ENCODE measurements at regions not wholly inside any gene's neighbourhood (a gene's known extent, or its start where the extent isn't known, plus 50 kb on each side); places are given as distances from the start of the nearest gene placed in this dataset.

DNA sequence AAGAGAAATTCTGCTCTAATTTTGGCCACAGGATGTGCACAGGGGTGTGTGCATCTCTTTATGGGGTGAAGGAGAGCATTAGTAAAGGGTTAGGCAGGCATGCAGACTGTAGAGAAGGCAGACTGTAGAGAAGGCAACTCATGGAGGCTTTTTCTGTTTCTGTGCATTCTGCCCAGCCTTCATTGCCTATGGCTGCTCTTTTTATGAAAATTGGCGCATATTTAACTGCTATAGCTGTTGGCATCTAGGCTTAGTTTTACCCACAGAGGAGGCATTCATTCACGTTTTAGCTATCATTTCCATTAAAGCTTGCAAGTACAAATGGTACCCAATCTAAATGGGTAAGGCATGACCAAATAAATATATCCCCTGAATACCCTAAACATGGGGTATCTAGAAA lies 286.8 kb upstream of the ID4 start:
- no peak for TF ChIP-seq EZH2 (IDR thresholded peaks at IDR 0.05)
- no peak for TF ChIP-seq TCF7L2 (IDR thresholded peaks at IDR 0.05; ENCODE audit: borderline replicate concordance, extremely low read depth, insufficient read depth, insufficient read length)
- Histone ChIP-seq H3K9ac (ENCODE audit: low read length) (no peak overlapping the region), H4K20me1 (ENCODE audit: insufficient read depth) (no peaks in the 10 kb centered on the region), H3K79me2 (ENCODE audit: insufficient read depth, low read length) (no peaks in the 10 kb centered on the region), H3K9me3 (ENCODE audit: control insufficient read depth in 1 of 2, insufficient read depth in 1 of 2, low read depth in 1 of 2, low read length in 2 of 2) (no peaks in the 10 kb centered on the region), H3K36me3 (ENCODE audit: control insufficient read depth in 1 of 2, insufficient read depth in 2 of 2, low read length in 2 of 2) (no peaks in the 10 kb centered on the region), H3K4me2 (ENCODE audit: low read length) (no peak overlapping the region), H3K27ac (ENCODE audit: low read depth, low read length) (no peak overlapping the region), H2AFZ (ENCODE audit: low read depth, low read length, poor library complexity, severe bottlenecking) (no peak overlapping the region), H3K27me3 (ENCODE audit: insufficient read depth, low read length) (no peaks in the 10 kb centered on the region), H3K4me1 (ENCODE audit: control insufficient read depth in 1 of 2, insufficient read depth in 2 of 2, low read length in 2 of 2) (no peaks in the 10 kb centered on the region), H3K9me2 (ENCODE audit: insufficient read depth) (no peaks in the 10 kb centered on the region), H3K4me3 (replicated peaks in 1 of 2; ENCODE audit: low read depth in 1 of 2, low read length in 2 of 2) (no peak overlapping the region)
- RAD21 ChIA-PET (ENCODE audit: low non-redundant PET in 1 of 2, low total read pairs in 2 of 2, uncharacterized antibody in 2 of 2, unreplicated experiment in 2 of 2), result no interaction called here
- ATAC-seq (no peak), DNase-seq (ENCODE audit: low read depth, low spot score) (no peak)
- CTCF ChIA-PET, result no interaction called here
- BruUV-seq (replicated peaks), result no TSS peak
- intact Hi-C loops (cut with micrococcal nuclease), result no loop called here
- POLR2A ChIA-PET, result no interaction called here

DNA sequence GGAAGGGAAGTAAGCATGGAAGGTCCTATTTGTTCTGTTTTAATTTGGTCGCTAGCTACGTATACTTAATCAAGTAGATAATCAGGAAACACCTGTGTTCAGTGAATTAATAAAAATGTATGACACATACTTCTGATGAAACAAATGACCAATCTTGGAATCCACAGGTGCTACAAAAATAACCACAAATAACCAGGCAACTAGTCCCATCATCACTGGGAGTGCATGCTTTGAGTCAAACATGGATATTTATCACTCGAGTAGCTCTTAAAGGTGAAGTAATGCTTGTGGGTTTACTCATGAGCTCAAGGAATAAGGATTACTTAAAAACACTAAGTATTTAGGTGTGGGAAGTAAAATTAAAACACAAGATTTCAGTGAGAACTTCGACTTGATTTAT lies 285.6 kb upstream of the ID4 start:
- Histone ChIP-seq H3K9me2 (ENCODE audit: insufficient read depth) (no peaks in the 10 kb centered on the region), H3K4me2 (ENCODE audit: low read length) (no peak overlapping the region), H3K9ac (ENCODE audit: low read length) (no peak overlapping the region), H3K36me3 (ENCODE audit: control insufficient read depth in 1 of 2, insufficient read depth in 2 of 2, low read length in 2 of 2) (no peaks in the 10 kb centered on the region), H3K27ac (ENCODE audit: low read depth, low read length) (no peak overlapping the region), H2AFZ (ENCODE audit: low read depth, low read length, poor library complexity, severe bottlenecking) (no peak overlapping the region), H3K27me3 (ENCODE audit: insufficient read depth, low read length) (no peaks in the 10 kb centered on the region), H3K4me3 (replicated peaks in 1 of 2; ENCODE audit: low read depth in 1 of 2, low read length in 2 of 2) (no peak overlapping the region), H3K4me1 (ENCODE audit: control insufficient read depth in 1 of 2, insufficient read depth in 2 of 2, low read length in 2 of 2) (no peaks in the 10 kb centered on the region), H3K79me2 (ENCODE audit: insufficient read depth, low read length) (no peaks in the 10 kb centered on the region), H3K9me3 (ENCODE audit: control insufficient read depth in 1 of 2, insufficient read depth in 1 of 2, low read depth in 1 of 2, low read length in 2 of 2) (no peaks in the 10 kb centered on the region), H4K20me1 (ENCODE audit: insufficient read depth) (no peaks in the 10 kb centered on the region)
- intact Hi-C loops (cut with micrococcal nuclease), result no loop called here
- BruUV-seq (replicated peaks), result no TSS peak
- CTCF ChIA-PET, result no interaction called here
- TF ChIP-seq POLR2AphosphoS5 (IDR thresholded peaks at IDR 0.05; ENCODE audit: low read depth, low read length), result no peak
- no peak for TF ChIP-seq YY1 (IDR thresholded peaks at IDR 0.05; ENCODE audit: extremely low read depth, insufficient replicate concordance, low read depth, low read length)
- DNase-seq (ENCODE audit: low read depth, low spot score) (no peak), ATAC-seq (no peak)
- POLR2A ChIA-PET, result no interaction called here
- RAD21 ChIA-PET (ENCODE audit: low non-redundant PET in 1 of 2, low total read pairs in 2 of 2, uncharacterized antibody in 2 of 2, unreplicated experiment in 2 of 2), result no interaction called here
